Keratinocyte (primary cell): ENCODE measurements at regions not wholly inside any gene's neighbourhood (a gene's known extent, or its start where the extent isn't known, plus 50 kb on each side); places are given as distances from the start of the nearest gene placed in this dataset.

Source experiments
- EZH2 ChIP-seq: IDR thresholded peaks from one replicate; pipeline ENCODE4 v1.6.1; 2012; ENCODE audit warnings: inconsistent platforms, mild to moderate bottlenecking, low read length, moderate library complexity
- TF ChIP-seq, protein P1 (sequence below), 3 experiments: IDR thresholded peaks in 1 of 3; conservative IDR thresholded peaks in 1 of 3; optimal IDR thresholded peaks in 1 of 3; 2 replicates in 2 of 3; 3 replicates in 1 of 3; pipeline versions ENCODE3 to v1.5.1; 2011; ENCODE audit warnings: low read length in 3 of 3, mild to moderate bottlenecking in 3 of 3, moderate library complexity in 2 of 3, control low read depth in 1 of 3, inconsistent platforms in 1 of 3; ENCODE audit not compliant: insufficient read depth in 2 of 3; ENCODE audit errors: extremely low read depth in 1 of 3

DNA sequence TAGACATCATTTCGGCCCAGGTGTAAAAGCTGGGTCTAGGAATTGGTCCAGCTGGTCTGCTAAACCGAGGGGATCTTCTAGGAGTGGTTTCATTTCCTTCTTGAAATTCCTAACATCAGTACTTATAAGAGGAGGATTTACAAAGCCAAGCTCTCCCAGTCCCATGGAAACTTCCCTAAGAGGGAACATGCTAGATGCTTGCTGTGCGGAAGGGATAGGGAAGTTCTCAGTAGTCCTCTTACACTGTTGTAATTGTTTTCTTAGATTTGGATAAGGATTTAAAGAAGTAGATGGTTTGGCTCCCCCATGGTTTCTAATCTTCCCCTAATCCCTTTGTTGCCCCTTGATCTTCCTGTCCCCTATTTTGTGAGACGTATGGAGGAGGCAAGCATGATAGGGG lies 89.7 kb upstream of the XCR1 start:
- TF ChIP-seq EZH2: no peak
- TF ChIP-seq, protein P1, sequence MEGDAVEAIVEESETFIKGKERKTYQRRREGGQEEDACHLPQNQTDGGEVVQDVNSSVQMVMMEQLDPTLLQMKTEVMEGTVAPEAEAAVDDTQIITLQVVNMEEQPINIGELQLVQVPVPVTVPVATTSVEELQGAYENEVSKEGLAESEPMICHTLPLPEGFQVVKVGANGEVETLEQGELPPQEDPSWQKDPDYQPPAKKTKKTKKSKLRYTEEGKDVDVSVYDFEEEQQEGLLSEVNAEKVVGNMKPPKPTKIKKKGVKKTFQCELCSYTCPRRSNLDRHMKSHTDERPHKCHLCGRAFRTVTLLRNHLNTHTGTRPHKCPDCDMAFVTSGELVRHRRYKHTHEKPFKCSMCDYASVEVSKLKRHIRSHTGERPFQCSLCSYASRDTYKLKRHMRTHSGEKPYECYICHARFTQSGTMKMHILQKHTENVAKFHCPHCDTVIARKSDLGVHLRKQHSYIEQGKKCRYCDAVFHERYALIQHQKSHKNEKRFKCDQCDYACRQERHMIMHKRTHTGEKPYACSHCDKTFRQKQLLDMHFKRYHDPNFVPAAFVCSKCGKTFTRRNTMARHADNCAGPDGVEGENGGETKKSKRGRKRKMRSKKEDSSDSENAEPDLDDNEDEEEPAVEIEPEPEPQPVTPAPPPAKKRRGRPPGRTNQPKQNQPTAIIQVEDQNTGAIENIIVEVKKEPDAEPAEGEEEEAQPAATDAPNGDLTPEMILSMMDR (optimal IDR thresholded peaks at IDR 0.05 in 1 of 3, IDR thresholded peaks at IDR 0.05 in 1 of 3, conservative IDR thresholded peaks at IDR 0.05 in 1 of 3; ENCODE audit: extremely low read depth in 1 of 3, insufficient read depth in 2 of 3, low read length in 3 of 3): no peak
